ENCODE measurements at regions not wholly inside any gene's neighbourhood (a gene's known extent, or its start where the extent isn't known, plus 50 kb on each side); places are given as distances from the start of the nearest gene placed in this dataset.
"Not testable (repeated sequence)": the region's sequence is repeated elsewhere in the genome, so short reads cannot be mapped to it uniquely, and the experiment has no call there.

- no peak for DNase-seq
Observed at GRCh38 chr20:51955756-51956155, 153.4 kb upstream of the SALL4 start.

DNA sequence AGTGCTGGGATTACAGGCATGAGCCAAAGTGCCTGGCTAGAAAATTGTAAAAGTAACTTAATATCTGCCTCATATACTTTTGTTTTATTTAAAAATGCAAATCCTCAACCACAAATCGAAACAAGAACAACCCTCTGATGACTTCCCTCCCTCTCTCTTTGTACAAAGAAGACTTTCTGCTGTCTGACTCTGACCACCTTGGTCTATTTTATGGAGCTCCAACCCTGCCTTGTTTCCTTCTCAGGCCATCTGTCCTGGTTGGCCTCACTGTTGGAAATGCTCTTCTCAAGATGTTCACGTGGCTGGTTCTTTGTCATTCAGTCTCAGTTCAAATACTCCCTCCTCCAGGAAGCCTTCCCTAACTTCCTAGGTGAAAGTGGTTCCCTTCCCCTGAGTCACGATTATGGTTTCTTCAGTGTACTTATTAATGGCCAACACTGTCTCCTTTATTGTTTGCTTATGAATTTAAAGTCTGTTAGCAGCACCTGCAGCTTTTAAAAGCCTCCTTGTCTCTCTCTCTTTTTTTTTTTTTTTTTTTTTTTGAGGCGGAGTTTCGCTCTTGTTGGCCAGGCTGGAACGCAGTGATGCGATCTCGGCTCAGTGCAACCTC lies 151.5 kb upstream of the SALL4 start:
- DNase-seq = no peak

GRCh38 chr20:51950926-51951325 lies 148.6 kb upstream of the SALL4 start:
- no peak for DNase-seq

DNA sequence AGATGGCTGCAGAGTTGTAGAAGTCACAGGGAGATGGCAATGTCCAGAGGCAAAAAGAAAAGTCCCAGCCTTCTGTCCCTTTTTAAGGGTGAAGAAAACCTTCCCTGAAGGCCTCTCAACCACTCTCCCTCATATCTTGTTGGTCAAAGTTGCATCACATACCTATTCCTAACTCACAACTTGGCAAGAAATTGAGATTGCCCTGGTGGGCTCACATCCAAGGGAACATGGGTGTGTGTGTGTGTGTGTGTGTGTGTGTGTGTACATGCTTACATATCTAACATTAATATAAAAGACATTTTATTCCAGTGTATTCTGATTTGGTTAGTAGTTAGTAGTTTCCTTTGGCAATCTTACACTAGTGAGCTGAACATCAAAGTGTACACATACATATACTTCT lies 144.3 kb upstream of the SALL4 start:
- no peak for DNase-seq

DNA sequence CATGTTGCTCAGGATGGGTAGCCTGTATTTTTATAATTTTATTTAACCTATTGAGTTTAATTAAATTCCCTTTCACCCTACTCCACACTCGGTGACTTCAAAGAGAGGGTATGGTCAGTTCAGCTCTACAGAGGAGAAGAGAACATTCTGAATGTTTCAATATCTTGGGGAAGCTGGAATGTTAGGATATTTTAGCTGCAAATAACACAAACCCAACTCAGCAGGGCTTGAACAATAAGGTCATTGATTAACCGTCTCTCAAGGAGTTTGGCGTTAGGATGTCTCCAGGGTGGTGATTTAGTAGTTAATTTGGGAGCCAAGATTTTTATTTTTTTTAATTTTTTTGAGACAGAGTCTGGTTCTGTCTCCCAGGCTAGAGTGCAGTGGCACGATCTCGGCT lies 143.6 kb upstream of the SALL4 start:
- DNase-seq = no peak

- DNase-seq = no peak
Observed at GRCh38 chr20:51945177-51945576, 142.9 kb upstream of the SALL4 start.

GRCh38 chr20:51943761-51944160 lies 141.4 kb upstream of the SALL4 start:
- no peak for DNase-seq

- DNase-seq = not testable (repeated sequence)
Observed at GRCh38 chr20:51943326-51943725, 141.0 kb upstream of the SALL4 start.

DNA sequence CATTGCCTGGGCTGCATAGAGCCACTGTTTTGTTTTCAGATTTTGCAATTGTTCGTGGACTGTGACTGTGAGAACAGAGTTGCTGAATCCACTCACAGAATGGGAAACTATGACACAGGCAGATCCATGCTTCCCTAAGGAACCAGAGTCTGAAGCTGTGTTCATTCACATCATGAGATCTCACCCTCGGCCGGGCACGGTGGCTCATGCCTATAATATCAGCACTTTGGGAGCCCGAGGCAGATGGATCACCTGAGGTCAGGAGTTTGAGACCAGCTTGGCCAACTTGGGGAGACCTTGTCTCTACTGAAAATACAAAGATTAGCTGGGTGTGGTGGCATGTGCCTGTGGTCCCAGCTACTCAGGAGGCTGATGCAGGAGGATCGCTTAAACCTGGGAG lies 139.2 kb upstream of the SALL4 start:
- no peak for DNase-seq

DNA sequence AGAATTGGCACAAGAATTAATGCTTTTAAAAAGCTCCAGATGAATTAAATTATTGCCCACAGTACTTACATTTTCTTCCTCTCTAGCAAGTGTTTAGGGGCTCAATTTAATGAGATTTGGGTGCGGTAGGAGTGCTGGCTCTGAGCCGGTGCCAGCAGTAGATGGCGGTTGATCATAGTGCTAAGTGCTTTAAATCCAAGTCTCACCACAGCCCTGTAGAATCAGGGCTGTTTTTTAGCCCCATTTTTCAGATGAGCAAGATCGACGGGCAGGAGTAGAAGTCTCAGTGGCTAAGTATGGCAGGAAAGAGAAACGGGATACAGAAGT lies 136.9 kb upstream of the SALL4 start:
- no peak for DNase-seq

DNA sequence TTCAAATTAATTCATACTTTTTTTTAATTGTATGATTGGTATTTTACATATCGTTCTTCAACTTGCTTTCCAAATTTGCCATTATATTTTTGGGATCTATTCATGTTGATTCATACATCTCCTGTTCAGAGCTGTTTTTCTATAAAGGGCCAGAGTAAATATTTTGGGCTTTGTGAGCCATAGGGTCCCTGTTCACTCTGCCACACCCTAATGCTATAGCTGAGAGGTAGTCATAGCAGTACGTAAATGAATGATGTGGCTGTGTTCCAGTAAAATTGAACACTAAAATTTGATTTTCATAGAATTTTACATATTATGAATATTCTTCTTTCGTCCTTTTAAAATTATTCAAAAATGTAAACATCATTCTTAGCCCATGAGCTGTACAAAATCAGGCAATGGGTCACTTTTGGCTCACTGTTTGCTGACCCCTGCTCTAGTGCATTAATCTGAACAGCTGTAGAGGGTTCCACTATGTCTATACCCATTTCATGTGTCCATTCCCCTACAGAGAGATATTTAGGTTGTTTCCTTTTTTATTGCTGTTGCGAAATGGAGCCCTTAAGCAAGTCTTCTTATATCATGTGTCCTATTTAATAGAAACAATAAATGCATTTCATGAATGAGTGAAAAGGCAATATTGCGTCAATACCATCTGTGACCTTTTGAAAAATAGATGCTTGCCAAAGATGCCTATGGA lies 136.4 kb upstream of the SALL4 start:
- no peak for DNase-seq

DNA sequence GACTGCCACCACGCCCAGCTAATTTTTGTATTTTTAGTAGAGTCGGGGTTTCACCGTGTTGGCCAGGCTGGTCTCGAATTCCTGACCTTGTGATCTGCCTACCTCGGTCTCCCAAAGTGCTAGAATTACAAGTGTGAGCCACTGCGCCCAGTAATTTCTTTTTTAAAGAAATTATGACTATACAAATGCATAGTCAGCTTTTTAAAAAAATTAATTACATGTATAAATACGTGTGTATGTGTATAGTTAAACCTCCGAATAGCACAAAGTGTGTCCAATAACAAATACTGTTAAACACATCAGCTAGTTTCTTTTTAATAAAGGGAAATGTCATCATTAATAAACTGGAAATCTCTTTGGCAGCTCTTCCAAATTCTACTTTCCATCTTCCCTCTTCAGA lies 135.5 kb upstream of the SALL4 start:
- no peak for DNase-seq

DNA sequence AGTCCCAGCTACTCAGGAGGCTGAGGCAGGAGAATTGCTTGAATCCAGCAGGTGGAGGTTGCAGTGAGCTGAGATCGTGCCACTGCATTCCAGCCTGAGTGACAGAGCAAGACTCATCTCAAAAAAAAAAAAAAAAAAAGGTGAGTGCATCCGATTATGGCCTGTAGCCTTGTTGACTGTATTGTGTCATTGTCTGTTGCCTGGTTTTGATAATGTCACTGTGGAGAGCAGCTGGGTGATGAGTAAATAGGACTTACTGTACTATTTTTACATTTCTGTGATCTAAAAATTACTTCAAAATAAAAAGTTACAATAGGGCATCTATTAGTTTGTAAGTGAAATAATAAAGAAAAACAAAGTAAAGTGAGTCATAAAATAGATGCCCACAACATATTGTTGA lies 134.1 kb upstream of the SALL4 start:
- no peak for DNase-seq

- DNase-seq = peak; percentile 37
Observed at GRCh38 chr20:51935003-51935358, 132.7 kb upstream of the SALL4 start.

GRCh38 chr20:51934301-51935002 lies 132.1 kb upstream of the SALL4 start:
- DNase-seq = peak; percentile 46

- peak; percentile 52 for DNase-seq
Observed at GRCh38 chr20:51931371-51931781, 129.1 kb upstream of the SALL4 start.

DNA sequence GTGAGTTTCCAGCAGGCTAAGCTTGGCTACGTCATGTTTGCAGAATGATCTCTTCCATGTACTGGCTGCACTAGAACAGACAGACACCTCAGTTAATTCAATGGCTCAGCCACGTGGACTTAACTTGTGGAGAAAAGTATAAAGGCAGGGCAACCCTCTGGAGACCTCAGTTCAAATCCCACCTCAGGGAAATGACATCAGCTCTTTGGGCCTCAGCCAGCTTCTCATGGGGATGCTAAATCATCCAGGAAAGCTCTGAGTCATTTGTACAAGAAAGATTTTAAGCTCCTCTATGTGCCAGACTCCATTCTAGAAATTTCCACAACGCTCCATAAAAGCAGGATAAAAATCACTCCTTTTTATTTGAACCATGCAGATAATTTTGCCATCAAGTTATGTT lies 128.5 kb upstream of the SALL4 start:
- DNase-seq = peak; percentile 98

DNA sequence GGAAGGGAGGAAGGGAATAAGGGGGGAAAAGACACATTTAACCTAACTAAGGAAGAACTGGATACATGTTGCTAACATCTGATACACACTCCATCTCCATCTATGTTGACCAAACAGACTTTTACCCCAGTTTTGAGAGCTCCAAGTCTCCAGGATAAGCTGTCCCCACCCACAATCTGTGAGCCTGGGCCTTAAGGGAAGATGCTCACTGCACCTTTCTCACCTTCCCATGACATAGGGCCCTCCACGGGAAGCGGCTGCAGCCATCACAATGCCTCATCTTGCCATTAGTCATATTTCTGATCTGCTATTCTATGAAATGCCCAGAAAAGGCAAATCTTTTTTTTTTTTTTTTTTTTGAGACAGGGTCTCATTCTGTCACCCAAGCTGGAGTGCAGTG lies 126.6 kb upstream of the SALL4 start:
- DNase-seq = peak; percentile 78

GRCh38 chr20:51927970-51928369 lies 125.6 kb upstream of the SALL4 start:
- not testable (repeated sequence) for DNase-seq

DNA sequence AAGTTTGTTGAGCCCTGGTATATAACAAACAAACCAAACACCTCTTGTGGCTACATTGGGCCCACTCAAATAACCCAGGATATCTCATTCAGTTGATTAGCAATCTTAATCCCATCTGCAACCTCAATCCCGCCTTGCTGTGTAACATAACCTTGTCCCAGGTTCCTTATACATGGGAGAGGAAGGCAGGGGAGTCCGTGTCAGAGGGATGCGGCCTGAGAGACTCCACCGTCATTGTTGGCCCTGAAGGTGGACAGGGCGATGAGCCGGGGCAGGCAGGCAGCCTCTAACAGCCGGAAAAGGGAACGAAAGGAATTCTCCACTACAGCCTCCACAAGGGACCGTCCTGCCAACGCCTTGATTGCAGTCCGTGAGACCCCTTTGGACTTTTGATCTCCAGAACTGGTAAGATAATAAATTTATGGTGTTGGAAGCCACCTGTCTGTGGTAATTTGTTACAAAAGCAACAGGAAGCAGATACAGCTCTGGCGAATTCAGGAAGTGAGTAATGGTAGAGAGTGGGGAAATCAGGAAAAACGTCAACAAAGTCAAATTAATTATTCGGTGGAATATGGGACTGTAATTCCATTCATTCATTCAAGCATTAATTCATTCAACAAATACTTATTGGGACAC lies 124.5 kb upstream of the SALL4 start:
- DNase-seq = peak; percentile 92

GRCh38 chr20:51924509-51924908 lies 122.2 kb upstream of the SALL4 start:
- no peak for DNase-seq

GRCh38 chr20:51923633-51924032 lies 121.3 kb upstream of the SALL4 start:
- DNase-seq = no peak

- not testable (repeated sequence) for DNase-seq
Observed at GRCh38 chr20:51922812-51923211, 120.5 kb upstream of the SALL4 start.

DNA sequence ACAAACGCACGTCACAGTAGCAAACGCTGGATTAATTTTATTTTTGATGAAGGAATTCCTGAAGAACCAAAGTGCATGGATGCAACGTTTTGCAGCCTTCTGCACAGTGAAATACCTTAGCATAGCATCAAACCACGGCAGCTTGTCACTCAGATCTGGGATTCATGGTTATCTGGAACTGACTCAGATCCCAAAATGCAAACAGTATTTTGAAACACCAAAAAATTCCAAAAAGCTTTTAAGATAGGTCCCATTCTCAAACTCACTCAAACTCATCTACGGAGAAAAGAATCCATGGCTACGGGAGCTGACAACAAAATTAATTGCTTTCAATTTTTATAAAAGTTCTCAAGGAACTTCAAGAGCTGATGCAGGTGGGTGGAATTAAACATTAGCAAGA lies 116.2 kb upstream of the SALL4 start:
- DNase-seq = no peak

All from dermis blood vessel endothelial cell (primary cell).